ENCODE measurements at regions not wholly inside any gene's neighbourhood (a gene's known extent, or its start where the extent isn't known, plus 50 kb on each side); places are given as distances from the start of the nearest gene placed in this dataset.

DNA sequence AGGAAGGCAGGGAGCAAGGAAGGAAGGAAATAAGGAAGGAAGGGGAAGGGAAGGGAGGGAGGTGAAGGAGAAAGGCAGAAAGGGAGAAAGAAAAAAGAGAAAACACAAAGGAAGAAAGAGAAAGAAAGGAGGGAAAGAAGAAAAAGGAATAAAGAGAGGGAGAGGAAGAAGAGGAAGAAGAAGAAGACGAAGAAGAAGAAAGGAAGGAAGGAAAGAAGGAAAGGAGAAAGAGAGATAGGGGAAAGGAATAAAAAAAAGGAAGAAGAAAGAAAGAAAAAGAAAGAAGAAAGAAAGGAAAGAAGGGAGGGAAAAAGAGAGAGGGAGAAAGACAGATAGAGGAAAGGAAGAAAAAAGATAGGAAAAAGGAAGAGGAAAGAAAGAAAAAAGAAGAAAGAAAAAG lies 128.0 kb downstream of the MXRA5 start:
- Histone ChIP-seq H3K4me2 (no peak overlapping the region), H3K9me2 (ENCODE audit: insufficient read depth) (no peaks in the 10 kb centered on the region), H3K4me1 (ENCODE audit: insufficient read depth) (no peaks in the 10 kb centered on the region), H4K20me1 (replicated peaks; ENCODE audit: insufficient read depth) (no peaks in the 10 kb centered on the region), H3K79me2 (replicated peaks; ENCODE audit: insufficient read depth) (no peaks in the 10 kb centered on the region), H3K27me3 (ENCODE audit: insufficient read depth) (no peaks in the 10 kb centered on the region), H3K27ac (ENCODE audit: low read depth) (no peak overlapping the region), H3F3A (replicated peaks; ENCODE audit: low read depth) (no peaks in the 10 kb centered on the region), H3K36me3 (ENCODE audit: insufficient read depth) (no peaks in the 10 kb centered on the region), H2AFZ (no peak overlapping the region), H3K4me3 (no peak overlapping the region)
- no peak for ATAC-seq
- no peaks in the 10 kb centered on the region for H3K4me1 Mint-ChIP-seq
- H3K9me3 Mint-ChIP-seq, result no peaks in the 10 kb centered on the region
- no peak overlapping the region for H3K4me3 Mint-ChIP-seq
- H3K27me3 Mint-ChIP-seq (ENCODE audit: insufficient read depth, low read depth, poor library complexity), result no peaks in the 10 kb centered on the region
- TF ChIP-seq JUNB (IDR thresholded peaks at IDR 0.05; ENCODE audit: unreplicated experiment), result no peak
- TF ChIP-seq ZNF331 (CRISPR knock-in tag; IDR thresholded peaks at IDR 0.05; ENCODE audit: low read depth), result no peak
- TF ChIP-seq STAT1 (IDR thresholded peaks at IDR 0.05; ENCODE audit: unreplicated experiment), result no peak
- TF ChIP-seq POLR2AphosphoS5 (IDR thresholded peaks at IDR 0.05; ENCODE audit: low read depth), result no peak
- TF ChIP-seq, protein P1, sequence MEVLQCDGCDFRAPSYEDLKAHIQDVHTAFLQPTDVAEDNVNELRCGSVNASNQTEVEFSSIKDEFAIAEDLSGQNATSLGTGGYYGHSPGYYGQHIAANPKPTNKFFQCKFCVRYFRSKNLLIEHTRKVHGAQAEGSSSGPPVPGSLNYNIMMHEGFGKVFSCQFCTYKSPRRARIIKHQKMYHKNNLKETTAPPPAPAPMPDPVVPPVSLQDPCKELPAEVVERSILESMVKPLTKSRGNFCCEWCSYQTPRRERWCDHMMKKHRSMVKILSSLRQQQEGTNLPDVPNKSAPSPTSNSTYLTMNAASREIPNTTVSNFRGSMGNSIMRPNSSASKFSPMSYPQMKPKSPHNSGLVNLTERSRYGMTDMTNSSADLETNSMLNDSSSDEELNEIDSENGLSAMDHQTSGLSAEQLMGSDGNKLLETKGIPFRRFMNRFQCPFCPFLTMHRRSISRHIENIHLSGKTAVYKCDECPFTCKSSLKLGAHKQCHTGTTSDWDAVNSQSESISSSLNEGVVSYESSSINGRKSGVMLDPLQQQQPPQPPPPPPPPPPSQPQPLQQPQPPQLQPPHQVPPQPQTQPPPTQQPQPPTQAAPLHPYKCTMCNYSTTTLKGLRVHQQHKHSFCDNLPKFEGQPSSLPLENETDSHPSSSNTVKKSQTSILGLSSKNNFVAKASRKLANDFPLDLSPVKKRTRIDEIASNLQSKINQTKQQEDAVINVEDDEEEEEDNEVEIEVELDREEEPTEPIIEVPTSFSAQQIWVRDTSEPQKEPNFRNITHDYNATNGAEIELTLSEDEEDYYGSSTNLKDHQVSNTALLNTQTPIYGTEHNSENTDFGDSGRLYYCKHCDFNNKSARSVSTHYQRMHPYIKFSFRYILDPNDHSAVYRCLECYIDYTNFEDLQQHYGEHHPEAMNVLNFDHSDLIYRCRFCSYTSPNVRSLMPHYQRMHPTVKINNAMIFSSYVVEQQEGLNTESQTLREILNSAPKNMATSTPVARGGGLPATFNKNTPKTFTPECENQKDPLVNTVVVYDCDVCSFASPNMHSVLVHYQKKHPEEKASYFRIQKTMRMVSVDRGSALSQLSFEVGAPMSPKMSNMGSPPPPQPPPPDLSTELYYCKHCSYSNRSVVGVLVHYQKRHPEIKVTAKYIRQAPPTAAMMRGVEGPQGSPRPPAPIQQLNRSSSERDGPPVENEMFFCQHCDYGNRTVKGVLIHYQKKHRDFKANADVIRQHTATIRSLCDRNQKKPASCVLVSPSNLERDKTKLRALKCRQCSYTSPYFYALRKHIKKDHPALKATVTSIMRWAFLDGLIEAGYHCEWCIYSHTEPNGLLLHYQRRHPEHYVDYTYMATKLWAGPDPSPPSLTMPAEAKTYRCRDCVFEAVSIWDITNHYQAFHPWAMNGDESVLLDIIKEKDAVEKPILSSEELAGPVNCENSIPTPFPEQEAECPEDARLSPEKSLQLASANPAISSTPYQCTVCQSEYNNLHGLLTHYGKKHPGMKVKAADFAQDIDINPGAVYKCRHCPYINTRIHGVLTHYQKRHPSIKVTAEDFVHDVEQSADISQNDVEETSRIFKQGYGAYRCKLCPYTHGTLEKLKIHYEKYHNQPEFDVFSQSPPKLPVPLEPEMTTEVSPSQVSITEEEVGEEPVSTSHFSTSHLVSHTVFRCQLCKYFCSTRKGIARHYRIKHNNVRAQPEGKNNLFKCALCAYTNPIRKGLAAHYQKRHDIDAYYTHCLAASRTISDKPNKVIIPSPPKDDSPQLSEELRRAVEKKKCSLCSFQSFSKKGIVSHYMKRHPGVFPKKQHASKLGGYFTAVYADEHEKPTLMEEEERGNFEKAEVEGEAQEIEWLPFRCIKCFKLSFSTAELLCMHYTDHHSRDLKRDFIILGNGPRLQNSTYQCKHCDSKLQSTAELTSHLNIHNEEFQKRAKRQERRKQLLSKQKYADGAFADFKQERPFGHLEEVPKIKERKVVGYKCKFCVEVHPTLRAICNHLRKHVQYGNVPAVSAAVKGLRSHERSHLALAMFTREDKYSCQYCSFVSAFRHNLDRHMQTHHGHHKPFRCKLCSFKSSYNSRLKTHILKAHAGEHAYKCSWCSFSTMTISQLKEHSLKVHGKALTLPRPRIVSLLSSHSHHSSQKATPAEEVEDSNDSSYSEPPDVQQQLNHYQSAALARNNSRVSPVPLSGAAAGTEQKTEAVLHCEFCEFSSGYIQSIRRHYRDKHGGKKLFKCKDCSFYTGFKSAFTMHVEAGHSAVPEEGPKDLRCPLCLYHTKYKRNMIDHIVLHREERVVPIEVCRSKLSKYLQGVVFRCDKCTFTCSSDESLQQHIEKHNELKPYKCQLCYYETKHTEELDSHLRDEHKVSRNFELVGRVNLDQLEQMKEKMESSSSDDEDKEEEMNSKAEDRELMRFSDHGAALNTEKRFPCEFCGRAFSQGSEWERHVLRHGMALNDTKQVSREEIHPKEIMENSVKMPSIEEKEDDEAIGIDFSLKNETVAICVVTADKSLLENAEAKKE (CRISPR knock-in tag; IDR thresholded peaks at IDR 0.05), result no peak
- TF ChIP-seq ZNF114 (CRISPR knock-in tag; IDR thresholded peaks at IDR 0.05), result no peak
- no peak for TF ChIP-seq EZH2 (IDR thresholded peaks at IDR 0.05; ENCODE audit: low read depth, unreplicated experiment)
- TF ChIP-seq NANOG (IDR thresholded peaks at IDR 0.05; ENCODE audit: borderline replicate concordance), result no peak
- TF ChIP-seq CREB1 (CRISPR knock-in tag; IDR thresholded peaks at IDR 0.05; ENCODE audit: low read depth), result no peak
- no peaks in the 10 kb centered on the region for H3K36me3 Mint-ChIP-seq (ENCODE audit: low read depth)
- no peak overlapping the region for H3K27ac Mint-ChIP-seq
- DNase-seq (ENCODE audit: low spot score), result no peak
